Activated naive CD4-positive, alpha-beta T cell treated with anti-CD3 and anti-CD28 coated beads, Interleukin-2, amount 50 U/mL, for 24 hours (primary cell): ENCODE measurements at regions not wholly inside any gene's neighbourhood (a gene's known extent, or its start where the extent isn't known, plus 50 kb on each side); places are given as distances from the start of the nearest gene placed in this dataset.

Experiments used
- H3K27ac Mint-ChIP-seq: one replicate; pipeline ENCODE4 v1.8.0; 2021; ENCODE audit warnings: mild to moderate bottlenecking, mixed read lengths
- H3K27me3 Mint-ChIP-seq: one replicate; pipeline ENCODE4 v1.8.0; 2021; ENCODE audit warnings: mixed read lengths
- H3K36me3 Mint-ChIP-seq: one replicate; pipeline ENCODE4 v1.8.0; 2021; ENCODE audit warnings: mixed read lengths
- H3K4me1 Mint-ChIP-seq: one replicate; pipeline ENCODE4 v1.8.0; 2021; ENCODE audit warnings: mixed read lengths
- H3K4me3 Mint-ChIP-seq: one replicate; pipeline ENCODE4 v1.8.0; 2021; ENCODE audit warnings: mild to moderate bottlenecking, mixed read lengths
- H3K9me3 Mint-ChIP-seq: one replicate; pipeline ENCODE4 v1.8.0; 2021; ENCODE audit warnings: mixed read lengths

DNA sequence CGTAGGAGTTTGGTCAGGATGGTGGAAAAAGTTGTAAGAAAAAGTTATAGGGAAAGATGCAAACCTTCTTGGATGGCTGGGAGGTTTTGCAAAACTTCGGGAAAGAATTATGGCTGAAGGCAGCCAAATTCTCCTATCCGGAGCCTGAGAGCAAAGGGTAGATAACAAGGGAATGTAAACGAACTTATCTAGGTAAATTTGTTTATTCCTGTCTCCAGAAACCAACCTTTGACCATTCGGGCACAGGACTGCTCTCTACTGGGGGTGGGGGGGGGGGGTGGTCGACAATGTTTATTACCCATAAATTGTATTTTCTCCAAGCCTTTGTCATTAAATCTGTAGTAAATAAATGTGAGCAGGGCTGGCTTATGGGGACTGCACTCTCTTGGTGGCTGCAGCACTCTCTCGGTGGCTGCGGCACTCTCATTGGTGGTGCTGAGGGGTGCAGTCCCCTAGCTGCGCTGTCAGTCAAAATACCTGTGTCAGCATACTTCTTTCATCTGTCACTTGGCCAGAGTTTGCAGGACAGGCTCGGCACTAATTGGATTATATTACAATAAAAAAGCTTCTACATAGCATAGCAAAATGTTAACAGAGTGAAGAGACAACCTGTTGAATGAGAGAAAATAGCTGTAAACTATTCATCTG lies 827.8 kb downstream of the SH3BGRL start:
- no peaks in the 10 kb centered on the region for H3K4me1 Mint-ChIP-seq
- no peak overlapping the region for H3K4me3 Mint-ChIP-seq
- no peaks in the 10 kb centered on the region for H3K36me3 Mint-ChIP-seq
- no peak overlapping the region for H3K27ac Mint-ChIP-seq
- no peaks in the 10 kb centered on the region for H3K9me3 Mint-ChIP-seq
- no peaks in the 10 kb centered on the region for H3K27me3 Mint-ChIP-seq

DNA sequence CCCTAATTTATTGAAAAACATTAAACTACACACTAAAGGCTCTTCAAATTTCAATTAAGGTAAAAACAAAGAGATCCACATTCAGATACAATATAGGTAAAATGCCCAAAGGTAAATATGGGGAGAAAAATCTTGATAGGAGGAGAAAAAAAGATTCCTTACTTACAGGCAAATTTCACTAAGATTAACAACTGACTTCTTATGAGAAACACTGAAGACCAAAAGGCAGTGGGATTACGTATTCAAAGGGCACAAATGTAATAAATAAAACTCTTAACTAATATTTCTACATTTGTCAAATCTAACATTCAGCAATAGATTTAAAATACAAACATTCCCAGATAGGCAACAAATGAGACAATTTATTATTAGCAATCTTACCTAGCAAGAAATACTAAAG lies 829.3 kb downstream of the SH3BGRL start:
- Mint-ChIP-seq H3K4me3 (no peak overlapping the region), H3K27me3 (no peaks in the 10 kb centered on the region), H3K36me3 (no peaks in the 10 kb centered on the region), H3K9me3 (no peaks in the 10 kb centered on the region), H3K4me1 (no peaks in the 10 kb centered on the region), H3K27ac (no peak overlapping the region)

DNA sequence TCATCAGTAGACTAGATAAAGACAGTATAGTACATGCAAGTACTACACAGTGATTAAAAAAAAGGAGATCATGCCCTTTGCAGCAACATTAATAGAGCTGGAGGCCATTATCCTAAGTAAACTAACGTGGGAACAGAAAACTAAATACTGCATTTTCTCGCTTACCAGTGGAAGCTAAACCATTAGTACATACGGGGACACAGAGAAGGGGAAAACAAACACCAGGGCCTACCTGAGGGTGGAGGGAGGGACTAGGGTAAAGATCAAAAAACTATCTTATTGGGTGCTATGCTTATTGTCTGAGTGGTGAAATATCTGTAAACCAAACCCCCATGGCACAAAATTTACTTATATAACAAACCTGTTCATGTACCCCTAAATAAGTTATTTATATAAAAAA lies 836.9 kb downstream of the SH3BGRL start:
- H3K9me3 Mint-ChIP-seq, result no peaks in the 10 kb centered on the region
- H3K4me1 Mint-ChIP-seq, result no peaks in the 10 kb centered on the region
- H3K27ac Mint-ChIP-seq, result no peak overlapping the region
- no peak overlapping the region for H3K4me3 Mint-ChIP-seq
- no peaks in the 10 kb centered on the region for H3K36me3 Mint-ChIP-seq
- H3K27me3 Mint-ChIP-seq, result no peaks in the 10 kb centered on the region

DNA sequence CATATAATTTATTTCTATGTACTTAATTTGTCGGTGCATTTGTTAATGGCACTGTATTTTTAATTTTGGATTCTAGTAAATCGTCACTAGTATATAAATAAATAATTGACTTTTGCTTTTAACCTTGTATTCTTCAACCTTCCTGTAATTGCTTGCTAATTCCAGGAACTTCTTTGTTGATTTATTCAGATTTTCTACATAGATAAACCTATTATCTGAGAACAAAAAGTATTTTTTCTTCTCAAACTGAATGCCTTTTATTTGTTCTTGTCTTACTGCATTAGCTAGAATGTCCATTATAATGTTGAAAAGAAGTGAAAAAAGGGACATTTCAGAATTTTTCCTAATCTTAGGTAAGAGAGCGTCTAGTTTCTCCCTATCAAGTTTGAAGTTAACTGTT lies 839.1 kb downstream of the SH3BGRL start:
- no peaks in the 10 kb centered on the region for H3K27me3 Mint-ChIP-seq
- H3K4me3 Mint-ChIP-seq, result no peak overlapping the region
- H3K4me1 Mint-ChIP-seq, result no peaks in the 10 kb centered on the region
- H3K36me3 Mint-ChIP-seq, result no peaks in the 10 kb centered on the region
- H3K9me3 Mint-ChIP-seq, result no peaks in the 10 kb centered on the region
- H3K27ac Mint-ChIP-seq, result no peak overlapping the region

DNA sequence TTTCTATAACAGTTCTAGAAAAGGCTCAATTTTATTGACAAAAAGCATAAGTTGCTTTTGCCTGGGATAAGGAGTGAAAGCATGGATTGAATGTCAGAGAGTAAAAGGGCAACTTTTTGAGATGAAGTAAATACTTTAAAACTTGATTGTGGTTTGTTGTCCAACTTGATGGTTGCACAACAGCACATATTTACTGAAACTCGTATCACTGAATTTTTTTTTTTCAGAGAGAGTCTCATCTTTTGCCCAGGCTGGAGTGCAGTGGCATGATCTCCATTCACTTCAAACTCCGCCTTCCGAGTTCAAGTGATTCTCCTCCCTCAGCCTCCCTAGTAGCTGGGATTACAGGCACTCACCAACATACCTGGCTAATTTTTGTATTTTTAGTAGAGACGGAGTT lies 856.8 kb downstream of the SH3BGRL start:
- H3K27me3 Mint-ChIP-seq, result no peaks in the 10 kb centered on the region
- H3K4me3 Mint-ChIP-seq, result no peak overlapping the region
- no peaks in the 10 kb centered on the region for H3K4me1 Mint-ChIP-seq
- H3K9me3 Mint-ChIP-seq, result no peaks in the 10 kb centered on the region
- no peaks in the 10 kb centered on the region for H3K36me3 Mint-ChIP-seq
- H3K27ac Mint-ChIP-seq, result no peak overlapping the region

- no peak overlapping the region for H3K27ac Mint-ChIP-seq
- no peaks in the 10 kb centered on the region for H3K4me1 Mint-ChIP-seq
- H3K4me3 Mint-ChIP-seq, result no peak overlapping the region
- peaks cover 6% of the 10 kb centered on the region for H3K9me3 Mint-ChIP-seq
- H3K27me3 Mint-ChIP-seq, result no peaks in the 10 kb centered on the region
- no peaks in the 10 kb centered on the region for H3K36me3 Mint-ChIP-seq
These were observed 869.0 kb downstream of the SH3BGRL start for GRCh38 chrX:82070948-82071347.

GRCh38 chrX:82081027-82081426 lies 879.1 kb downstream of the SH3BGRL start:
- Mint-ChIP-seq H3K4me3 (no peak overlapping the region), H3K36me3 (no peaks in the 10 kb centered on the region)

GRCh38 chrX:82087699-82088098 lies 885.8 kb downstream of the SH3BGRL start:
- Mint-ChIP-seq H3K9me3 (no peaks in the 10 kb centered on the region), H3K27me3 (no peaks in the 10 kb centered on the region), H3K4me1 (peaks cover 6% of the 10 kb centered on the region), H3K4me3 (no peak overlapping the region), H3K36me3 (no peaks in the 10 kb centered on the region), H3K27ac (no peak overlapping the region)

More at GRCh38 chrX:82081027-82081426, 879.1 kb downstream of the SH3BGRL start:
- H3K27me3 Mint-ChIP-seq, result no peaks in the 10 kb centered on the region
- H3K9me3 Mint-ChIP-seq, result no peaks in the 10 kb centered on the region
- no peak overlapping the region for H3K27ac Mint-ChIP-seq
- no peaks in the 10 kb centered on the region for H3K4me1 Mint-ChIP-seq

- Mint-ChIP-seq H3K9me3 (no peaks in the 10 kb centered on the region), H3K27ac (no peak overlapping the region), H3K27me3 (no peaks in the 10 kb centered on the region), H3K4me3 (no peak overlapping the region), H3K4me1 (peaks cover 6% of the 10 kb centered on the region), H3K36me3 (no peaks in the 10 kb centered on the region)
These were observed 890.4 kb downstream of the SH3BGRL start for GRCh38 chrX:82092307-82092706.

- Mint-ChIP-seq H3K9me3 (no peaks in the 10 kb centered on the region), H3K4me1 (no peaks in the 10 kb centered on the region), H3K27me3 (no peaks in the 10 kb centered on the region), H3K4me3 (no peak overlapping the region), H3K36me3 (no peaks in the 10 kb centered on the region), H3K27ac (no peak overlapping the region)
These were observed 923.2 kb downstream of the SH3BGRL start for GRCh38 chrX:82125103-82125502.

DNA sequence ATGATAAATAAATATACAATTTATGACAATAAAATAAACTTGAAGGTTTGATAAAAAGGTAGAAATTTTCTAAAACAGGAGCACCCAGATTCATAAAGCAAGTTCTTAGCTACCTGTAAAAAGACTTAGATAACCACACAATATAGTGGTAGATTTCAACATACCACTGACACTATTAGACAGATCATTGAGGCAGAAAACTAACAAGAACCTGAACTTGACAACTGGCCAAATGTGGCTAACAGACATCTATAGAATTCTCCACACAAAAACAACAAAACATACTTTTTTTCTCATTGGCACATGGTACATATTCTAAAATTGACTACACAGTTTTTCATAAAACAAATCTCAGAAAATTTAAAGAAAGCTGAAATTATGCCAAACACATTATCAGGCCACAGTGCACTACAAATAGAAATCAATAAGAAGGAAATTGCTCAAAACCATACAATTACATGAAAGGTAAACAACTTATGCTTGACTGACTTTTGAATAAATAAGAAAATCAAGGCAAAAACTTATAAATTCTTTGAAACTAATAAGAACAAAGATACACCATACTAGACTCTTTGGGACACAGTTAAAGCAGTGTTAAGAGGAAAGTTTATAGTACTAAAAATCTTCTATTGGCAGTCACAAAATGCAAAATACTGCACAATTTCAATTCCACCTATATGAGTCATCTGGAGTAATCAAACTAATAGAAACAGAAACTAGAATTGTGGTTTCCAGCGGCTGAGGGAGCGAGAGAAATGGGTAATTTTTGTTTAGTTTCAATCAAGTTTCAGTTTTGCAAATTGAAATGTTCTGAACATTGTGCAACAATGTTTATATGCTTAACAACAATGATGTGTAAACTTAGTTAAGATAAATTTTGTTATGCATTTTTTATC lies 925.6 kb downstream of the SH3BGRL start:
- Mint-ChIP-seq H3K36me3 (no peaks in the 10 kb centered on the region), H3K4me3 (no peak overlapping the region), H3K9me3 (no peaks in the 10 kb centered on the region), H3K27me3 (no peaks in the 10 kb centered on the region), H3K27ac (peak overlapping the region; percentile 43), H3K4me1 (no peaks in the 10 kb centered on the region)

GRCh38 chrX:82134378-82134777 lies 932.5 kb downstream of the SH3BGRL start:
- no peak overlapping the region for H3K4me3 Mint-ChIP-seq
- no peaks in the 10 kb centered on the region for H3K27me3 Mint-ChIP-seq
- no peaks in the 10 kb centered on the region for H3K9me3 Mint-ChIP-seq
- no peaks in the 10 kb centered on the region for H3K4me1 Mint-ChIP-seq
- no peak overlapping the region for H3K27ac Mint-ChIP-seq
- H3K36me3 Mint-ChIP-seq, result no peaks in the 10 kb centered on the region

DNA sequence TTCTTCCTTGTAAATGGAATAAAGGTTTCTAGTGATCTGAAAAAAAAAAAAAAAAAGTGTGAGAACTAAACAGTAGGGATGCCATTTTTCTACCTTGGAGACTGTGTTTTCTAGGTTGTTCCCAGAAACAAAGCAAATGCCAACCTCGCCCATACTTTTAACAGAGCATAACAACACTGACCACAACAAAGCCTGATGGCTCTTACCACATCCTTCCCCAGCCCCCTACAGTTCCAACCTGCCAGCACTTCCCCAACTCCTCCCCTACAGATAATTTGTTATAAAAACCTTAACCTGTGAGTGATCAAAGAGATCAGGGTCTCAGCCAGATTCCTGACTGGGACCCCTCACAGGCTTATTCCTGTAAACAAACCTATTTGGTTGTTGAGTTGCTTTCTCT lies 940.0 kb downstream of the SH3BGRL start:
- H3K27me3 Mint-ChIP-seq, result no peaks in the 10 kb centered on the region
- H3K4me3 Mint-ChIP-seq, result no peak overlapping the region
- no peaks in the 10 kb centered on the region for H3K36me3 Mint-ChIP-seq
- peaks cover 23% of the 10 kb centered on the region for H3K4me1 Mint-ChIP-seq
- peaks cover 6% of the 10 kb centered on the region for H3K9me3 Mint-ChIP-seq
- H3K27ac Mint-ChIP-seq, result peak overlapping the region; percentile 51

DNA sequence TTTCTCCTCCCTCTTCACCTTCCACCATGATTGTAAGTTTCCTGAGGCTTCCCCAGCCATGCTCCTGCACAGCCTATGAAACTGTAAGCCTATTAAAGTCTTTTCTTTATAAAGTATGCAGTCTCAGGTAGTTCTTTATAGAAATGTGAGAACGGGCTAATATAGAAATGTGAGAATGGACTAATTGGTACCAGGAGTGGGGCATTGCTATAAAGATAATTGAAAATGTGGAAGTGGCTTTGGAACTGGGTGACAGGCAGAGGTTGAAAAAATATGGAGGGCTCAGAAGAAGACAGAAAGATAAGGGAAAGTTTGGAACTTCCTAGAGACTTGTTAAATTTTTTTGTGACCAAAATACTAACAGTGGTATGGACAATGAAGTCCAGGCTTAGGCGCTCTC lies 959.3 kb downstream of the SH3BGRL start:
- Mint-ChIP-seq H3K27me3 (no peaks in the 10 kb centered on the region), H3K36me3 (no peaks in the 10 kb centered on the region), H3K4me3 (no peak overlapping the region), H3K27ac (no peak overlapping the region), H3K9me3 (no peaks in the 10 kb centered on the region), H3K4me1 (no peaks in the 10 kb centered on the region)

DNA sequence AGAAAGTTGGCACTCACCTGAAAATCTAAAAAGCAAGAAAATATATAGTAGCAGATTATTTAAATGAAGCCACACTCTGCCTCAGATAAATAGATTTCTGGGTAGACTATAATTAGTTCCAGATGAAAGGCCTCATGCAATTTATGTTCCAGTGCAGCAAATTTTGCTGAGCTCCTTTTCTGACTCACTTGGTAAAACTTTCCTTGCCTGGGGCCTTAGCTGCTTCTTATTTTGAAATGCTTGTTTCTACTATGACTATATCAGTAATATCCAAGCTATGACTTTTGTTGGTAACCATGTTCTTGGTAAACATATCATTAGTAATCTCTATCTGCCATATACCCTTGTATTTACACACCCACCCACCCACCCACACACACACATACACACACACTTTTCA lies 961.8 kb downstream of the SH3BGRL start:
- Mint-ChIP-seq H3K4me1 (no peaks in the 10 kb centered on the region), H3K27ac (no peak overlapping the region), H3K27me3 (no peaks in the 10 kb centered on the region), H3K4me3 (no peak overlapping the region), H3K36me3 (no peaks in the 10 kb centered on the region), H3K9me3 (no peaks in the 10 kb centered on the region)

- Mint-ChIP-seq H3K36me3 (no peaks in the 10 kb centered on the region), H3K27ac (no peak overlapping the region), H3K4me1 (no peaks in the 10 kb centered on the region), H3K27me3 (no peaks in the 10 kb centered on the region), H3K4me3 (no peak overlapping the region), H3K9me3 (no peaks in the 10 kb centered on the region)
These were observed 995.0 kb downstream of the SH3BGRL start for GRCh38 chrX:82196866-82197265.
